SK-N-SH treated with all-trans-retinoic acid at 6 μM for 48 hours (cell line): ENCODE measurements at regions not wholly inside any gene's neighbourhood (a gene's known extent, or its start where the extent isn't known, plus 50 kb on each side); places are given as distances from the start of the nearest gene placed in this dataset.

Experiments
- ARNTL ChIP-seq: fragments of 450-650 bp; formaldehyde crosslinking; IDR thresholded peaks from 2 replicates; pipeline ENCODE4 v1.5.0; 2020; ENCODE audit warnings: low read depth, mild to moderate bottlenecking, moderate library complexity, borderline replicate concordance
- BACH2 ChIP-seq: fragments of 250-450 bp; sonication (Bioruptor Pico); IDR thresholded peaks from 2 replicates; pipeline ENCODE4 v1.9.0; 2021; ENCODE audit warnings: mild to moderate bottlenecking, borderline replicate concordance
- CREB5 ChIP-seq: fragments of 250-450 bp; sonication (Bioruptor Pico); IDR thresholded peaks from 2 replicates; pipeline ENCODE4 v1.5.1; 2020; ENCODE audit warnings: low read depth, mild to moderate bottlenecking, moderate library complexity
- PATZ1 ChIP-seq: fragments of 250-450 bp; sonication (Bioruptor Pico); IDR thresholded peaks from 2 replicates; pipeline ENCODE4 v1.8.0; 2020; ENCODE audit warnings: mild to moderate bottlenecking, moderate library complexity, borderline replicate concordance
- PPARA ChIP-seq: fragments of 250-450 bp; sonication (Bioruptor Pico); IDR thresholded peaks from 2 replicates; pipeline ENCODE4 v1.5.0; 2020; ENCODE audit warnings: mild to moderate bottlenecking, borderline replicate concordance
- RARB ChIP-seq: fragments of 250-450 bp; sonication (Bioruptor Pico); IDR thresholded peaks from 2 replicates; pipeline ENCODE4 v1.8.0; 2021; ENCODE audit warnings: mild to moderate bottlenecking, moderate library complexity
- SNAI2 ChIP-seq: fragments of 250-450 bp; sonication (Bioruptor Pico); IDR thresholded peaks from 2 replicates; pipeline ENCODE4 v1.5.0; 2020; ENCODE audit warnings: mild to moderate bottlenecking, moderate library complexity
- TSHZ2 ChIP-seq: fragments of 250-450 bp; sonication (Bioruptor Pico); IDR thresholded peaks from 2 replicates; pipeline ENCODE4 v1.5.0; 2020; ENCODE audit warnings: mild to moderate bottlenecking, moderate library complexity
- ZFP3 ChIP-seq: fragments of 250-450 bp; sonication (Bioruptor Pico); IDR thresholded peaks from 2 replicates; pipeline ENCODE4 v1.5.0; 2020; ENCODE audit warnings: mild to moderate bottlenecking, moderate library complexity
- ZFP30 ChIP-seq: fragments of 450-650 bp; formaldehyde crosslinking; IDR thresholded peaks from 2 replicates; pipeline ENCODE4 v1.5.0; 2022; ENCODE audit warnings: mild to moderate bottlenecking, moderate library complexity
- ZNF8 ChIP-seq: fragments of 450-650 bp; formaldehyde crosslinking; IDR thresholded peaks from 2 replicates; pipeline ENCODE4 v1.5.0; 2020; ENCODE audit warnings: mild to moderate bottlenecking, moderate library complexity

- TF ChIP-seq SNAI2 (CRISPR knock-in tag): no peak
- TF ChIP-seq PATZ1 (CRISPR knock-in tag): no peak
- no peak for TF ChIP-seq RARB (CRISPR knock-in tag)
- no peak for TF ChIP-seq ZFP30
- TF ChIP-seq PPARA (CRISPR knock-in tag): no peak
- TF ChIP-seq ARNTL (CRISPR knock-in tag): no peak
- TF ChIP-seq ZFP3: no peak
- no peak for TF ChIP-seq BACH2
- TF ChIP-seq CREB5 (CRISPR knock-in tag): no peak
- TF ChIP-seq ZNF8 (CRISPR knock-in tag): no peak
- TF ChIP-seq TSHZ2: no peak
These were observed 86.4 kb upstream of the FN1 start for GRCh38 chr2:215522237-215522636.
